ENCODE measurements at regions not wholly inside any gene's neighbourhood (a gene's known extent, or its start where the extent isn't known, plus 50 kb on each side); places are given as distances from the start of the nearest gene placed in this dataset.
"Not testable (repeated sequence)": the region's sequence is repeated elsewhere in the genome, so short reads cannot be mapped to it uniquely, and the experiment has no call there.

GRCh38 chr14:106733771-106734170 is 1207.4 kb downstream of the TMEM121 start:
- no peak overlapping the region for H3K27ac ChIP-seq
- no peaks in the 10 kb centered on the region for H3K27me3 ChIP-seq
- no peak for DNase-seq (ENCODE audit: extremely low spot score in 2 of 2)
- no peaks in the 10 kb centered on the region for H3K9me3 ChIP-seq
- intact Hi-C loops (cut with DNase I), result no loop called here
- TF ChIP-seq CTCF (IDR thresholded peaks at IDR 0.05), result no peak
- TF ChIP-seq POLR2A (IDR thresholded peaks at IDR 0.05), result no peak
- no peak for TF ChIP-seq POLR2AphosphoS5 (IDR thresholded peaks at IDR 0.05; ENCODE audit: insufficient read depth in 1 of 2, low read depth in 1 of 2)
- H3K36me3 ChIP-seq, result no peaks in the 10 kb centered on the region
- no peaks in the 10 kb centered on the region for H3K4me1 ChIP-seq
- no peak overlapping the region for H3K4me3 ChIP-seq

- Histone ChIP-seq H3K27ac (no peak overlapping the region), H3K4me1 (no peaks in the 10 kb centered on the region), H3K36me3 (no peaks in the 10 kb centered on the region), H3K27me3 (no peaks in the 10 kb centered on the region), H3K9me3 (no peaks in the 10 kb centered on the region), H3K4me3 (no peak overlapping the region)
- no peak for DNase-seq (ENCODE audit: extremely low spot score in 2 of 2)
- intact Hi-C loops (cut with DNase I), result no loop called here
- TF ChIP-seq POLR2A (IDR thresholded peaks at IDR 0.05), result no peak
- no peak for TF ChIP-seq CTCF (IDR thresholded peaks at IDR 0.05)
- TF ChIP-seq POLR2AphosphoS5 (IDR thresholded peaks at IDR 0.05; ENCODE audit: insufficient read depth in 1 of 2, low read depth in 1 of 2), result no peak
Observed at GRCh38 chr14:106737021-106737420, 1210.6 kb downstream of the TMEM121 start.

- DNase-seq (ENCODE audit: extremely low spot score in 2 of 2), result no peak
- intact Hi-C loops (cut with DNase I), result no loop called here
- TF ChIP-seq POLR2AphosphoS5 (IDR thresholded peaks at IDR 0.05; ENCODE audit: insufficient read depth in 1 of 2, low read depth in 1 of 2) (no peak), POLR2A (IDR thresholded peaks at IDR 0.05) (no peak), CTCF (IDR thresholded peaks at IDR 0.05) (no peak)
- H3K27me3 ChIP-seq, result no peaks in the 10 kb centered on the region
- H3K9me3 ChIP-seq, result no peaks in the 10 kb centered on the region
- H3K36me3 ChIP-seq, result no peaks in the 10 kb centered on the region
- no peak overlapping the region for H3K4me3 ChIP-seq
- no peaks in the 10 kb centered on the region for H3K4me1 ChIP-seq
- H3K27ac ChIP-seq, result no peak overlapping the region
Observed at GRCh38 chr14:106738075-106738474, 1211.7 kb downstream of the TMEM121 start.

- intact Hi-C loops (cut with DNase I), result not testable (repeated sequence)
Observed at GRCh38 chr14:106738598-106739258, 1212.3 kb downstream of the TMEM121 start.

GRCh38 chr14:106741086-106741827 is 1214.9 kb downstream of the TMEM121 start:
- H3K27ac ChIP-seq; H3K4me3 ChIP-seq; DNase-seq (ENCODE audit: extremely low spot score in 2 of 2); H3K36me3 ChIP-seq; H3K9me3 ChIP-seq; H3K27me3 ChIP-seq; intact Hi-C loops (cut with DNase I); H3K4me1 ChIP-seq: not testable (repeated sequence)

More at GRCh38 chr14:106738598-106739258, 1212.3 kb downstream of the TMEM121 start:
- H3K27me3 ChIP-seq; H3K4me3 ChIP-seq; DNase-seq (ENCODE audit: extremely low spot score in 2 of 2); H3K9me3 ChIP-seq; H3K27ac ChIP-seq; H3K4me1 ChIP-seq; H3K36me3 ChIP-seq: not testable (repeated sequence)

- H3K27ac ChIP-seq; H3K9me3 ChIP-seq; H3K4me3 ChIP-seq; H3K4me1 ChIP-seq; DNase-seq (ENCODE audit: extremely low spot score in 2 of 2); H3K36me3 ChIP-seq; intact Hi-C loops (cut with DNase I); H3K27me3 ChIP-seq: not testable (repeated sequence)
Observed at GRCh38 chr14:106745016-106745767, 1218.8 kb downstream of the TMEM121 start.

GRCh38 chr14:106750089-106750488 is 1223.7 kb downstream of the TMEM121 start:
- H3K4me3 ChIP-seq; H3K27ac ChIP-seq; H3K4me1 ChIP-seq; DNase-seq (ENCODE audit: extremely low spot score in 2 of 2); H3K9me3 ChIP-seq; intact Hi-C loops (cut with DNase I); H3K36me3 ChIP-seq; H3K27me3 ChIP-seq: not testable (repeated sequence)

GRCh38 chr14:106753751-106754150 is 1227.4 kb downstream of the TMEM121 start:
- intact Hi-C loops (cut with DNase I); H3K4me1 ChIP-seq; H3K36me3 ChIP-seq; H3K9me3 ChIP-seq; H3K27me3 ChIP-seq; H3K4me3 ChIP-seq; DNase-seq (ENCODE audit: extremely low spot score in 2 of 2); H3K27ac ChIP-seq: not testable (repeated sequence)

GRCh38 chr14:106757444-106757843 is 1231.1 kb downstream of the TMEM121 start:
- intact Hi-C loops (cut with DNase I); H3K27ac ChIP-seq; H3K36me3 ChIP-seq; H3K9me3 ChIP-seq; DNase-seq (ENCODE audit: extremely low spot score in 2 of 2); H3K27me3 ChIP-seq; H3K4me3 ChIP-seq; H3K4me1 ChIP-seq: not testable (repeated sequence)
